ENCODE measurements at regions not wholly inside any gene's neighbourhood (a gene's known extent, or its start where the extent isn't known, plus 50 kb on each side); places are given as distances from the start of the nearest gene placed in this dataset.
"Not testable (repeated sequence)": the region's sequence is repeated elsewhere in the genome, so short reads cannot be mapped to it uniquely, and the experiment has no call there.

GRCh38 chr4:189592890-189593289 is 347.8 kb upstream of the FRG1 start:
- no peak overlapping the region for H3K4me3 ChIP-seq (ENCODE audit: low read length)
- DNase-seq (ENCODE audit: low read depth) = no peak
- TF ChIP-seq CTCF (conservative IDR thresholded peaks at IDR 0.05; ENCODE audit: low read length) = no peak

- no peak for DNase-seq (ENCODE audit: low read depth)
- H3K4me3 ChIP-seq (ENCODE audit: low read length) = no peak overlapping the region
- no peak for TF ChIP-seq CTCF (conservative IDR thresholded peaks at IDR 0.05; ENCODE audit: low read length)
Measured at GRCh38 chr4:189597341-189597740, 343.3 kb upstream of the FRG1 start.

DNA sequence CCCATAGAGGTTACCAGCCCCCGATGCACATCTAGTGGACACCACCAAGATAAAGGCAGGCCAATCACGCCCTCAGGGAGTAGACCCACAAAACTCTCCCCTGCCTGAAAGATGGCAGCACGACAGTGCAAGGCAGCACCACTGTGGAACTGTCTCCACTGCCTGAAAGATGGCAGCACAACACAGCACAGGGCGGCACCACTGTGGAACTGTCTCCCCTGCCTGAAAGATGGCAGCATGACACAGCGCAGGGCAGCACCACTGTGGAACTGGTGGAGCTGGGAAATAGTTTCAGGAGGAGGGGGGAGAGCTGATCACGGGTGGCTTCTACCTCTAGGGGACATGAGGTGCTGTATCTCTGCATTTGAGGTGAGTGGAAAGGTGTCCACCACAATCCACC is 340.4 kb upstream of the FRG1 start:
- no peak for TF ChIP-seq CTCF (conservative IDR thresholded peaks at IDR 0.05; ENCODE audit: low read length)
- DNase-seq (ENCODE audit: low read depth) = no peak
- no peak overlapping the region for H3K4me3 ChIP-seq (ENCODE audit: low read length)

GRCh38 chr4:189600718-189601435 is 339.8 kb upstream of the FRG1 start:
- no peak for TF ChIP-seq CTCF (conservative IDR thresholded peaks at IDR 0.05; ENCODE audit: low read length)
- no peak overlapping the region for H3K4me3 ChIP-seq (ENCODE audit: low read length)
- peak; percentile 20 for DNase-seq (ENCODE audit: low read depth)

- DNase-seq (ENCODE audit: low read depth); H3K4me3 ChIP-seq (ENCODE audit: low read length): not testable (repeated sequence)
Measured at GRCh38 chr4:189602827-189603226, 337.8 kb upstream of the FRG1 start.

DNA sequence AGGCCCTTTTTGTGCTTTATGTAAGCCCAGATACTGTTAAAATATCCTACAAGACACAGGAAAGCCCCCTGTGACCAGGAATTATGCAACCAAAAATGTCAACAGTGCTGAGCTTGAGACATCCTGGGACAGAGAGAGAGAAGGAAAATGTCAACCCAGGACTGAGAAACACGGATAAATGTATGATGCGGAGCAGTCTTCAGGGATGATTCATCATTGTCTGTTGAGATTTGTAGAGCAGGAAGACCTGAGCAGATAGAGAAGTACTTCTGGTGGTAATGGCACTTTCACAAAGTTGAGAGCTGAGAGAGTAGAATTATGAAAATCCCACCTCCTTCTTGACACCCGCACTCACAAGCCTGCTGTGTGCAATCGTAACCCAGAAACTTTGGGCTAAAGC is 330.1 kb upstream of the FRG1 start:
- not testable (repeated sequence) for H3K4me3 ChIP-seq (ENCODE audit: low read length); DNase-seq (ENCODE audit: low read depth)

GRCh38 chr4:189613207-189613606 is 327.5 kb upstream of the FRG1 start:
- no peak overlapping the region for H3K4me3 ChIP-seq (ENCODE audit: low read length)
- DNase-seq (ENCODE audit: low read depth) = no peak
- TF ChIP-seq CTCF (conservative IDR thresholded peaks at IDR 0.05; ENCODE audit: low read length) = no peak

DNA sequence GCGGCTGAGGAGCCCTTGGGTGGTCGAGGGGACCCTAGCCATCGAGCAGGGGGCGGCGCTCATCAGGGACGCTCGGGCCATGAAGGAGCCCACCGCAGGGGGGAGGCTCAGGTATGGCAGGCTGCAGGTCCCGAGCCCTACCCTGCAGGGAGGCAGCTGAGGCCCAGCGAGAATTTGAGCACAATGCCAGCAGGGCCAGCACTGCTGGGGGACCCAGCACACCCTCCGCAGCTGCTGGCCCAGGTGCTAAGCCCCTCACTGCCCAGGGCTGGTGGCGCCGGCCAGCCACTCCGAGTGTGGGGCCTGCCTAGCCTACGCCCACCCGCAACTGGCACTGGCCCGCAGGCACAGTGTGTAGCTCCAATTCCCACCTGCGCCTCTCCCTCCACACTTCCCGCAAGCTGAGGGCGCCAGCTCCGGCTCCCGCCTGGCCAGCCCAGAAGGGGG is 325.4 kb upstream of the FRG1 start:
- no peak for TF ChIP-seq CTCF (conservative IDR thresholded peaks at IDR 0.05; ENCODE audit: low read length)
- DNase-seq (ENCODE audit: low read depth) = no peak
- no peak overlapping the region for H3K4me3 ChIP-seq (ENCODE audit: low read length)

DNA sequence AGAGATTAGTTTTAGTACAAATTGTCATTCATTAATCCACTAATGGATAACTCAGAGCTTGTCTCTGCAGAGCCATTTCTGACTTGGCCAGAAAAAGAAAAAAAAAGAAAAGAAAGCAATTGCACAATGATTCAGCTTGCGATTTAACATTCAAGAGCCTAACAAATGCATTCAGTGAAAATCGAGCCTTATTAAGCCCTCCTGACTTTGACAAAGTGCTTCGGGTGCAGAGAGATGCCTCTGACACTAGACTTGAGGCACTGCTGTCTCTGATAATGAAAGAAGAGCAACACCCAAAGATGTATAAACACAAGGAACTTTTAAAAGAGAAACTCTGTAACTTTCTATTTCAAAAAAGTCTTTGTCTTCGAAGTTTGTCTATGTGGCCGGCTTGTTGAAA is 322.9 kb upstream of the FRG1 start:
- DNase-seq (ENCODE audit: low read depth); H3K4me3 ChIP-seq (ENCODE audit: low read length): not testable (repeated sequence)

- DNase-seq (ENCODE audit: low read depth) = not testable (repeated sequence)
Measured at GRCh38 chr4:189619441-189620250, 321.0 kb upstream of the FRG1 start.

GRCh38 chr4:189622574-189622973 is 318.1 kb upstream of the FRG1 start:
- not testable (repeated sequence) for H3K4me3 ChIP-seq (ENCODE audit: low read length); DNase-seq (ENCODE audit: low read depth)

More at GRCh38 chr4:189619441-189620250, 321.0 kb upstream of the FRG1 start:
- not testable (repeated sequence) for H3K4me3 ChIP-seq (ENCODE audit: low read length)

- DNase-seq (ENCODE audit: low read depth) = not testable (repeated sequence)
Measured at GRCh38 chr4:189627041-189627440, 313.6 kb upstream of the FRG1 start.

More at GRCh38 chr4:189627041-189627440, 313.6 kb upstream of the FRG1 start:
- H3K4me3 ChIP-seq (ENCODE audit: low read length) = not testable (repeated sequence)

Measured in AG10803 (cell line).